ENCODE measurements at regions not wholly inside any gene's neighbourhood (a gene's known extent, or its start where the extent isn't known, plus 50 kb on each side); places are given as distances from the start of the nearest gene placed in this dataset.

- no peak for DNase-seq
Measured at GRCh38 chr7:86970986-86971385, 88.5 kb downstream of the ELAPOR2 start.

GRCh38 chr7:86970547-86970946, 88.9 kb downstream of the ELAPOR2 start:
- DNase-seq: no peak

GRCh38 chr7:86969865-86970264, 89.6 kb downstream of the ELAPOR2 start:
- no peak for DNase-seq

GRCh38 chr7:86968618-86969017, 90.8 kb downstream of the ELAPOR2 start:
- DNase-seq: no peak

GRCh38 chr7:86966916-86967315, 92.5 kb downstream of the ELAPOR2 start:
- no peak for DNase-seq

GRCh38 chr7:86965727-86966120, 93.7 kb downstream of the ELAPOR2 start:
- DNase-seq: no peak

GRCh38 chr7:86964973-86965726, 94.3 kb downstream of the ELAPOR2 start:
- DNase-seq: no peak

GRCh38 chr7:86963599-86964230, 95.7 kb downstream of the ELAPOR2 start:
- DNase-seq: no peak

- no peak for DNase-seq
Measured at GRCh38 chr7:86962623-86963022, 96.8 kb downstream of the ELAPOR2 start.

GRCh38 chr7:86961686-86962085, 97.8 kb downstream of the ELAPOR2 start:
- DNase-seq: no peak

GRCh38 chr7:86958380-86958779, 101.1 kb downstream of the ELAPOR2 start:
- no peak for DNase-seq

- no peak for DNase-seq
Measured at GRCh38 chr7:86956567-86956966, 102.9 kb downstream of the ELAPOR2 start.

GRCh38 chr7:86955895-86956503, 103.5 kb downstream of the ELAPOR2 start:
- DNase-seq: no peak

GRCh38 chr7:86954971-86955370, 104.5 kb downstream of the ELAPOR2 start:
- DNase-seq: no peak

- no peak for DNase-seq
Measured at GRCh38 chr7:86953653-86954336, 105.7 kb downstream of the ELAPOR2 start.

GRCh38 chr7:86953219-86953618, 106.2 kb downstream of the ELAPOR2 start:
- no peak for DNase-seq

- DNase-seq: no peak
Measured at GRCh38 chr7:86951895-86952294, 107.6 kb downstream of the ELAPOR2 start.

- DNase-seq: no peak
Measured at GRCh38 chr7:86950944-86951343, 108.5 kb downstream of the ELAPOR2 start.

- no peak for DNase-seq
Measured at GRCh38 chr7:86950360-86950759, 109.1 kb downstream of the ELAPOR2 start.

GRCh38 chr7:86949779-86950260, 109.6 kb downstream of the ELAPOR2 start:
- no peak for DNase-seq

- no peak for DNase-seq
Measured at GRCh38 chr7:86949052-86949778, 110.2 kb downstream of the ELAPOR2 start.

- no peak for DNase-seq
Measured at GRCh38 chr7:86947929-86948328, 111.5 kb downstream of the ELAPOR2 start.

- DNase-seq: no peak
Measured at GRCh38 chr7:86943447-86943846, 116.0 kb downstream of the ELAPOR2 start.
